Fibroblast of lung (primary cell): ENCODE measurements at regions not wholly inside any gene's neighbourhood (a gene's known extent, or its start where the extent isn't known, plus 50 kb on each side); places are given as distances from the start of the nearest gene placed in this dataset.

Experiments used
- EZH2 ChIP-seq: IDR thresholded peaks from 2 replicates; pipeline ENCODE4 v1.5.1; 2012; ENCODE audit warnings: low read length, control low read depth, mild to moderate bottlenecking; ENCODE audit errors: missing control alignments
- TF ChIP-seq, protein P1 (sequence below), 2 donors: IDR thresholded peaks in 1 of 2; conservative IDR thresholded peaks in 1 of 2; 1 replicate in 1 of 2; 2 replicates in 1 of 2; pipeline ENCODE4 v1.5.1; 2011 to 2012; ENCODE audit warnings: low read length in 2 of 2, control low read depth in 1 of 2, inconsistent platforms in 1 of 2, low read depth in 1 of 2, mild to moderate bottlenecking in 1 of 2

DNA sequence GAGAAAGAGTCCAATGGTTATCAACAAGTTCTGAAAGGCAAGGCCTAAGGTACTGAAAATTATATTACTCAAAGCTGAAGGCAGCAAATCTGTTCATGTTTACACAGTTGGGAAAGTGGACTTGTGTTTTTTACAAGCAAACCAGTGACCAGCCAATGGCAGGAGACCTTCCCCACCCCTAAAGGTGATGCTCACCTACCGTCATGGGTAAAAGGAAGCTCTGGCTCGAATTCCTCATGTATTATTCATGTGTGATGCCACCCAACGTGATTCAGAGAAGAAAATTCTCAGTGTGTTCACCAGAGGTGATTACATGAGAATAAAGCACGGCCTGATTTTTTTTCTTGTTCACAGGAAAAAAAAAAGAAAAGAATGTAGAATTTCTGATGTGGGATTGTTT lies 1161.2 kb upstream of the SEL1L start:
- no peak for TF ChIP-seq EZH2
- TF ChIP-seq, protein P1, sequence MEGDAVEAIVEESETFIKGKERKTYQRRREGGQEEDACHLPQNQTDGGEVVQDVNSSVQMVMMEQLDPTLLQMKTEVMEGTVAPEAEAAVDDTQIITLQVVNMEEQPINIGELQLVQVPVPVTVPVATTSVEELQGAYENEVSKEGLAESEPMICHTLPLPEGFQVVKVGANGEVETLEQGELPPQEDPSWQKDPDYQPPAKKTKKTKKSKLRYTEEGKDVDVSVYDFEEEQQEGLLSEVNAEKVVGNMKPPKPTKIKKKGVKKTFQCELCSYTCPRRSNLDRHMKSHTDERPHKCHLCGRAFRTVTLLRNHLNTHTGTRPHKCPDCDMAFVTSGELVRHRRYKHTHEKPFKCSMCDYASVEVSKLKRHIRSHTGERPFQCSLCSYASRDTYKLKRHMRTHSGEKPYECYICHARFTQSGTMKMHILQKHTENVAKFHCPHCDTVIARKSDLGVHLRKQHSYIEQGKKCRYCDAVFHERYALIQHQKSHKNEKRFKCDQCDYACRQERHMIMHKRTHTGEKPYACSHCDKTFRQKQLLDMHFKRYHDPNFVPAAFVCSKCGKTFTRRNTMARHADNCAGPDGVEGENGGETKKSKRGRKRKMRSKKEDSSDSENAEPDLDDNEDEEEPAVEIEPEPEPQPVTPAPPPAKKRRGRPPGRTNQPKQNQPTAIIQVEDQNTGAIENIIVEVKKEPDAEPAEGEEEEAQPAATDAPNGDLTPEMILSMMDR (conservative IDR thresholded peaks at IDR 0.05 in 1 of 2, IDR thresholded peaks at IDR 0.05 in 1 of 2; ENCODE audit: low read depth in 1 of 2, low read length in 2 of 2) = no peak
